ENCODE measurements at regions not wholly inside any gene's neighbourhood (a gene's known extent, or its start where the extent isn't known, plus 50 kb on each side); places are given as distances from the start of the nearest gene placed in this dataset.

GRCh38 chr1:221903594-221903993 lies 161.7 kb upstream of the DUSP10 start:
- H2AK5ac ChIP-seq (ENCODE audit: low read depth, low read length), result no peak overlapping the region
- no peaks in the 10 kb centered on the region for H4K20me1 ChIP-seq (replicated peaks in 1 of 2; ENCODE audit: control insufficient read depth in 1 of 2, insufficient read depth in 2 of 2, low read length in 2 of 2)
- H3K4me3 ChIP-seq (ENCODE audit: extremely low read depth in 1 of 4, insufficient read depth in 2 of 4, low read depth in 3 of 4, low read length in 4 of 4), result no peak overlapping the region
- H4K8ac ChIP-seq (ENCODE audit: extremely low read depth, insufficient read depth, low read length), result no peak overlapping the region
- no peak overlapping the region for H4K91ac ChIP-seq (replicated peaks; ENCODE audit: insufficient read length, low read length)
- FAIRE-seq (no peak), DNase-seq (ENCODE audit: low read depth in 1 of 2, low spot score in 2 of 2) (no peak)
- no peak overlapping the region for H3K14ac ChIP-seq (ENCODE audit: insufficient read length)
- H3K4ac ChIP-seq (replicated peaks; ENCODE audit: insufficient read length, low read depth, low read length), result no peak overlapping the region
- no peaks in the 10 kb centered on the region for H3K79me1 ChIP-seq (ENCODE audit: low read depth, low read length)
- no peak overlapping the region for H3K18ac ChIP-seq (ENCODE audit: extremely low read depth, low read length)
- H2BK12ac ChIP-seq (ENCODE audit: low read depth, low read length), result no peak overlapping the region
- TF ChIP-seq EGR1 (IDR thresholded peaks at IDR 0.05; ENCODE audit: borderline replicate concordance, low read depth, low read length) (no peak), FOSL1 (IDR thresholded peaks at IDR 0.05; ENCODE audit: insufficient read depth, low read depth, low read length) (no peak), GTF2F1 (IDR thresholded peaks at IDR 0.05; ENCODE audit: borderline replicate concordance, low read depth, low read length) (no peak), EP300 (IDR thresholded peaks at IDR 0.05; ENCODE audit: borderline replicate concordance in 1 of 2, low read depth in 2 of 2, low read length in 2 of 2) (no peak), TAF1 (IDR thresholded peaks at IDR 0.05; ENCODE audit: low read depth, low read length) (no peak), RAD21 (IDR thresholded peaks at IDR 0.05 in 1 of 2, conservative IDR thresholded peaks at IDR 0.05 in 1 of 2; ENCODE audit: low read depth in 2 of 2, low read length in 2 of 2) (no peak), JUN (IDR thresholded peaks at IDR 0.05; ENCODE audit: low read depth, low read length) (no peak), RXRA (IDR thresholded peaks at IDR 0.05; ENCODE audit: insufficient read depth, low read depth, low read length) (no peak), CBX8 (IDR thresholded peaks at IDR 0.05; ENCODE audit: borderline replicate concordance, low read depth, low read length) (no peak), ATF2 (IDR thresholded peaks at IDR 0.05; ENCODE audit: low read length) (no peak)
- TF ChIP-seq, protein P1, sequence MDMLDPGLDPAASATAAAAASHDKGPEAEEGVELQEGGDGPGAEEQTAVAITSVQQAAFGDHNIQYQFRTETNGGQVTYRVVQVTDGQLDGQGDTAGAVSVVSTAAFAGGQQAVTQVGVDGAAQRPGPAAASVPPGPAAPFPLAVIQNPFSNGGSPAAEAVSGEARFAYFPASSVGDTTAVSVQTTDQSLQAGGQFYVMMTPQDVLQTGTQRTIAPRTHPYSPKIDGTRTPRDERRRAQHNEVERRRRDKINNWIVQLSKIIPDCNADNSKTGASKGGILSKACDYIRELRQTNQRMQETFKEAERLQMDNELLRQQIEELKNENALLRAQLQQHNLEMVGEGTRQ (IDR thresholded peaks at IDR 0.05; ENCODE audit: low read length), result no peak
- H2BK20ac ChIP-seq (ENCODE audit: low read length), result no peak overlapping the region
- H2BK120ac ChIP-seq (replicated peaks; ENCODE audit: low read depth, low read length), result no peak overlapping the region
- no peaks in the 10 kb centered on the region for H3K27me3 ChIP-seq (replicated peaks in 1 of 4; ENCODE audit: control insufficient read depth in 3 of 4, extremely low read depth in 1 of 4, insufficient read depth in 3 of 4, low read length in 3 of 4)
- H2BK5ac ChIP-seq (ENCODE audit: low read depth, low read length), result no peak overlapping the region
- H3K36me3 ChIP-seq (ENCODE audit: control insufficient read depth in 2 of 4, insufficient read depth in 4 of 4, low read length in 3 of 4), result no peaks in the 10 kb centered on the region
- no peak overlapping the region for H4K5ac ChIP-seq (ENCODE audit: insufficient read length, low read depth, low read length)
- CTCF ChIA-PET (ENCODE audit: partially characterized antibody), result no interaction called here
- no peak overlapping the region for H2BK15ac ChIP-seq (ENCODE audit: low read length)
- no peaks in the 10 kb centered on the region for H3K79me2 ChIP-seq (ENCODE audit: control insufficient read depth in 1 of 2, insufficient read depth in 2 of 2, low read length in 2 of 2)
- POLR2A ChIA-PET (ENCODE audit: partially characterized antibody), result no interaction called here
- H3K4me1 ChIP-seq (replicated peaks in 1 of 4; ENCODE audit: control insufficient read depth in 3 of 4, insufficient read depth in 4 of 4, low read length in 3 of 4), result no peaks in the 10 kb centered on the region
- H3K23ac ChIP-seq (ENCODE audit: insufficient read length), result no peak overlapping the region
- no peak overlapping the region for H3K27ac ChIP-seq (ENCODE audit: low read depth, low read length)
- H3K23me2 ChIP-seq (ENCODE audit: low read depth, low read length), result no peaks in the 10 kb centered on the region
- no peak overlapping the region for H3K56ac ChIP-seq (replicated peaks; ENCODE audit: insufficient read length, low read depth, low read length)
- H3K9ac ChIP-seq (replicated peaks in 1 of 4; ENCODE audit: extremely low read depth in 1 of 4, low read depth in 3 of 4, low read length in 3 of 4), result no peak overlapping the region
- no peak overlapping the region for H3K4me2 ChIP-seq (ENCODE audit: insufficient read depth in 1 of 2, low read depth in 2 of 2, low read length in 2 of 2)
- WGBS, 2 experiments (ENCODE audit: extremely low coverage in 1 of 2, insufficient coverage in 1 of 2, insufficient read length in 1 of 2, insufficient replicate concordance in 2 of 2, low coverage in 1 of 2, low lambda C conversion rate in 2 of 2, missing lambda C conversion rate in 1 of 2), result 73% methylated on average over 5 of the region's 6 CpGs; no CpG with 5 or more reads in 1 of the 2 experiments
- H2AFZ ChIP-seq (ENCODE audit: low read length), result no peak overlapping the region
- no peaks in the 10 kb centered on the region for H3K9me3 ChIP-seq (ENCODE audit: insufficient read depth in 2 of 2, low read depth in 1 of 2, low read length in 1 of 2)

Data from H1 (cell line).